BLaER1 (cell line): ENCODE measurements at regions not wholly inside any gene's neighbourhood (a gene's known extent, or its start where the extent isn't known, plus 50 kb on each side); places are given as distances from the start of the nearest gene placed in this dataset.

Experiments used
- H3K27ac ChIP-seq: shearing (Covaris generic); formaldehyde crosslinking; 2 replicates; pipeline ENCODE4 v1.8.1; 2022
- H3K27me3 ChIP-seq: shearing (Covaris generic); formaldehyde crosslinking; 2 replicates; pipeline ENCODE4 v1.8.1; 2022
- H3K36me3 ChIP-seq: shearing (Covaris generic); formaldehyde crosslinking; 2 replicates; pipeline ENCODE4 v1.8.1; 2022
- H3K4me1 ChIP-seq: shearing (Covaris generic); formaldehyde crosslinking; 2 replicates; pipeline ENCODE4 v1.8.1; 2022
- H3K4me2 ChIP-seq: shearing (Covaris generic); formaldehyde crosslinking; 2 replicates; pipeline ENCODE4 v1.8.1; 2022
- H3K4me3 ChIP-seq: shearing (Covaris generic); formaldehyde crosslinking; 2 replicates; pipeline ENCODE4 v1.8.1; 2022
- H3K9ac ChIP-seq: shearing (Covaris generic); formaldehyde crosslinking; 2 replicates; pipeline ENCODE4 v1.8.1; 2022
- H3K9me3 ChIP-seq: shearing (Covaris generic); formaldehyde crosslinking; 2 replicates; pipeline ENCODE4 v1.8.1; 2022
- H4K20me1 ChIP-seq: shearing (Covaris generic); formaldehyde crosslinking; 2 replicates; pipeline ENCODE4 v1.8.1; 2022
- Cebpa-rat ChIP-seq: shearing (Covaris generic); IDR thresholded peaks from 2 replicates; pipeline ENCODE4 v1.8.1; 2022

- H3K4me2 ChIP-seq, result no peak overlapping the region
- H3K27me3 ChIP-seq, result no peaks in the 10 kb centered on the region
- H4K20me1 ChIP-seq, result no peaks in the 10 kb centered on the region
- no peaks in the 10 kb centered on the region for H3K36me3 ChIP-seq
- no peak overlapping the region for H3K4me3 ChIP-seq
- H3K27ac ChIP-seq, result no peak overlapping the region
- H3K9ac ChIP-seq, result no peak overlapping the region
- H3K9me3 ChIP-seq, result no peaks in the 10 kb centered on the region
- H3K4me1 ChIP-seq, result no peaks in the 10 kb centered on the region
- no peak for TF ChIP-seq Cebpa-rat
Measured at GRCh38 chr12:59927032-59927431, 331.2 kb downstream of the SLC16A7 start.

- no peak overlapping the region for H3K27ac ChIP-seq
- no peak overlapping the region for H3K4me2 ChIP-seq
- no peaks in the 10 kb centered on the region for H3K9me3 ChIP-seq
- H3K4me1 ChIP-seq, result no peaks in the 10 kb centered on the region
- no peaks in the 10 kb centered on the region for H3K27me3 ChIP-seq
- TF ChIP-seq Cebpa-rat, result no peak
- H4K20me1 ChIP-seq, result no peaks in the 10 kb centered on the region
- no peak overlapping the region for H3K4me3 ChIP-seq
- no peaks in the 10 kb centered on the region for H3K36me3 ChIP-seq
- H3K9ac ChIP-seq, result no peak overlapping the region
Measured at GRCh38 chr12:59928416-59928815, 332.6 kb downstream of the SLC16A7 start.

GRCh38 chr12:59929110-59929509, 333.3 kb downstream of the SLC16A7 start:
- Histone ChIP-seq H3K4me3 (no peak overlapping the region), H3K4me2 (no peak overlapping the region), H3K9me3 (no peaks in the 10 kb centered on the region), H3K27me3 (no peaks in the 10 kb centered on the region), H3K36me3 (no peaks in the 10 kb centered on the region), H3K27ac (no peak overlapping the region), H3K9ac (no peak overlapping the region), H4K20me1 (no peaks in the 10 kb centered on the region), H3K4me1 (no peaks in the 10 kb centered on the region)
- TF ChIP-seq Cebpa-rat, result no peak

GRCh38 chr12:59934486-59934885, 338.7 kb downstream of the SLC16A7 start:
- H3K36me3 ChIP-seq, result no peaks in the 10 kb centered on the region
- H3K27me3 ChIP-seq, result no peaks in the 10 kb centered on the region
- H3K9me3 ChIP-seq, result no peaks in the 10 kb centered on the region
- H3K4me3 ChIP-seq, result no peak overlapping the region
- no peak overlapping the region for H3K9ac ChIP-seq
- no peak for TF ChIP-seq Cebpa-rat
- no peaks in the 10 kb centered on the region for H4K20me1 ChIP-seq
- H3K4me2 ChIP-seq, result no peak overlapping the region
- H3K27ac ChIP-seq, result no peak overlapping the region
- H3K4me1 ChIP-seq, result no peaks in the 10 kb centered on the region

- no peak overlapping the region for H3K27ac ChIP-seq
- H3K9me3 ChIP-seq, result no peaks in the 10 kb centered on the region
- no peak overlapping the region for H3K4me2 ChIP-seq
- H3K4me3 ChIP-seq, result no peak overlapping the region
- H3K27me3 ChIP-seq, result no peaks in the 10 kb centered on the region
- no peak for TF ChIP-seq Cebpa-rat
- H3K4me1 ChIP-seq, result no peaks in the 10 kb centered on the region
- H3K9ac ChIP-seq, result no peak overlapping the region
- no peaks in the 10 kb centered on the region for H4K20me1 ChIP-seq
- no peaks in the 10 kb centered on the region for H3K36me3 ChIP-seq
Measured at GRCh38 chr12:59936534-59936933, 340.7 kb downstream of the SLC16A7 start.

- no peak for TF ChIP-seq Cebpa-rat
- no peaks in the 10 kb centered on the region for H3K27me3 ChIP-seq
Measured at GRCh38 chr12:59937148-59937547, 341.3 kb downstream of the SLC16A7 start.

GRCh38 chr12:59938190-59938962, 342.5 kb downstream of the SLC16A7 start:
- no peaks in the 10 kb centered on the region for H3K27me3 ChIP-seq
- H3K4me3 ChIP-seq, result no peak overlapping the region
- no peak overlapping the region for H3K9ac ChIP-seq
- H3K4me2 ChIP-seq, result no peak overlapping the region
- no peak overlapping the region for H3K27ac ChIP-seq
- no peaks in the 10 kb centered on the region for H3K36me3 ChIP-seq
- no peaks in the 10 kb centered on the region for H3K4me1 ChIP-seq
- no peak for TF ChIP-seq Cebpa-rat
- H3K9me3 ChIP-seq, result no peaks in the 10 kb centered on the region
- H4K20me1 ChIP-seq, result no peaks in the 10 kb centered on the region

More at GRCh38 chr12:59937148-59937547, 341.3 kb downstream of the SLC16A7 start:
- H4K20me1 ChIP-seq, result no peaks in the 10 kb centered on the region
- H3K4me1 ChIP-seq, result no peaks in the 10 kb centered on the region
- H3K9me3 ChIP-seq, result no peaks in the 10 kb centered on the region
- no peak overlapping the region for H3K27ac ChIP-seq
- H3K4me3 ChIP-seq, result no peak overlapping the region
- no peak overlapping the region for H3K9ac ChIP-seq
- H3K4me2 ChIP-seq, result no peak overlapping the region
- no peaks in the 10 kb centered on the region for H3K36me3 ChIP-seq

GRCh38 chr12:59940631-59941342, 345.0 kb downstream of the SLC16A7 start:
- no peak overlapping the region for H3K27ac ChIP-seq
- H4K20me1 ChIP-seq, result no peaks in the 10 kb centered on the region
- H3K36me3 ChIP-seq, result no peaks in the 10 kb centered on the region
- H3K9ac ChIP-seq, result no peak overlapping the region
- H3K4me3 ChIP-seq, result no peak overlapping the region
- H3K4me2 ChIP-seq, result no peak overlapping the region
- H3K27me3 ChIP-seq, result no peaks in the 10 kb centered on the region
- H3K4me1 ChIP-seq, result no peaks in the 10 kb centered on the region
- H3K9me3 ChIP-seq, result no peaks in the 10 kb centered on the region
- no peak for TF ChIP-seq Cebpa-rat

- H4K20me1 ChIP-seq, result no peaks in the 10 kb centered on the region
- no peaks in the 10 kb centered on the region for H3K36me3 ChIP-seq
- no peaks in the 10 kb centered on the region for H3K4me1 ChIP-seq
- H3K9ac ChIP-seq, result no peak overlapping the region
- H3K27me3 ChIP-seq, result no peaks in the 10 kb centered on the region
- H3K4me3 ChIP-seq, result no peak overlapping the region
- no peak overlapping the region for H3K4me2 ChIP-seq
- no peaks in the 10 kb centered on the region for H3K9me3 ChIP-seq
- TF ChIP-seq Cebpa-rat, result no peak
- no peak overlapping the region for H3K27ac ChIP-seq
Measured at GRCh38 chr12:59941461-59941860, 345.6 kb downstream of the SLC16A7 start.

GRCh38 chr12:59944177-59944576, 348.3 kb downstream of the SLC16A7 start:
- Histone ChIP-seq H3K4me2 (no peak overlapping the region), H3K27me3 (no peaks in the 10 kb centered on the region), H3K4me1 (no peaks in the 10 kb centered on the region), H3K9me3 (no peaks in the 10 kb centered on the region), H3K27ac (no peak overlapping the region), H3K36me3 (no peaks in the 10 kb centered on the region), H3K9ac (no peak overlapping the region), H3K4me3 (no peak overlapping the region), H4K20me1 (no peaks in the 10 kb centered on the region)
- TF ChIP-seq Cebpa-rat, result no peak
